Myocyte (in vitro differentiated cells): ENCODE measurements at regions not wholly inside any gene's neighbourhood (a gene's known extent, or its start where the extent isn't known, plus 50 kb on each side); places are given as distances from the start of the nearest gene placed in this dataset.
"Not testable (repeated sequence)": the region's sequence is repeated elsewhere in the genome, so short reads cannot be mapped to it uniquely, and the experiment has no call there.

ENCODE experiments used
- DNase-seq: peaks from one replicate; pipeline ENCODE4 v3.0.0-alpha.2; 2012; ENCODE audit warnings: low read depth

GRCh38 chr3:18557216-18557615 lies 132.1 kb upstream of the SATB1 start:
- DNase-seq = no peak

GRCh38 chr3:18556503-18557135 lies 131.5 kb upstream of the SATB1 start:
- DNase-seq = peak; percentile 16

- DNase-seq = no peak
These were observed 130.9 kb upstream of the SATB1 start for GRCh38 chr3:18556001-18556408.

- not testable (repeated sequence) for DNase-seq
These were observed 127.5 kb upstream of the SATB1 start for GRCh38 chr3:18552579-18553105.

GRCh38 chr3:18546632-18547031 lies 121.5 kb upstream of the SATB1 start:
- DNase-seq = no peak

GRCh38 chr3:18544146-18544545 lies 119.0 kb upstream of the SATB1 start:
- DNase-seq = no peak

- DNase-seq = no peak
These were observed 113.5 kb upstream of the SATB1 start for GRCh38 chr3:18538463-18539230.

GRCh38 chr3:18533039-18533438 lies 107.9 kb upstream of the SATB1 start:
- DNase-seq = no peak

- no peak for DNase-seq
These were observed 106.5 kb upstream of the SATB1 start for GRCh38 chr3:18531662-18532061.

GRCh38 chr3:18529631-18530030 lies 104.5 kb upstream of the SATB1 start:
- DNase-seq = no peak

GRCh38 chr3:18527691-18528090 lies 102.6 kb upstream of the SATB1 start:
- no peak for DNase-seq

GRCh38 chr3:18526667-18527066 lies 101.5 kb upstream of the SATB1 start:
- DNase-seq = no peak

- not testable (repeated sequence) for DNase-seq
These were observed 91.0 kb upstream of the SATB1 start for GRCh38 chr3:18516170-18516569.

GRCh38 chr3:18513091-18513490 lies 88.0 kb upstream of the SATB1 start:
- no peak for DNase-seq

- no peak for DNase-seq
These were observed 86.9 kb upstream of the SATB1 start for GRCh38 chr3:18512007-18512406.

GRCh38 chr3:18510947-18511346 lies 85.8 kb upstream of the SATB1 start:
- no peak for DNase-seq

GRCh38 chr3:18507333-18507732 lies 82.2 kb upstream of the SATB1 start:
- no peak for DNase-seq

GRCh38 chr3:18505056-18505455 lies 79.9 kb upstream of the SATB1 start:
- no peak for DNase-seq

- no peak for DNase-seq
These were observed 76.7 kb upstream of the SATB1 start for GRCh38 chr3:18501679-18502343.

- DNase-seq = no peak
These were observed 75.2 kb upstream of the SATB1 start for GRCh38 chr3:18500322-18500721.

GRCh38 chr3:18499301-18499700 lies 74.2 kb upstream of the SATB1 start:
- no peak for DNase-seq

GRCh38 chr3:18494251-18494650 lies 69.1 kb upstream of the SATB1 start:
- DNase-seq = no peak
